SK-N-SH treated with all-trans-retinoic acid at 6 μM for 48 hours (cell line): ENCODE measurements at regions not wholly inside any gene's neighbourhood (a gene's known extent, or its start where the extent isn't known, plus 50 kb on each side); places are given as distances from the start of the nearest gene placed in this dataset.

Experiments used
- CREB5 ChIP-seq: fragments of 250-450 bp; sonication (Bioruptor Pico); IDR thresholded peaks from 2 replicates; pipeline ENCODE4 v1.5.1; 2020; ENCODE audit warnings: low read depth, mild to moderate bottlenecking, moderate library complexity
- TOX ChIP-seq: fragments of 250-450 bp; sonication (Bioruptor Pico); IDR thresholded peaks from 2 replicates; pipeline ENCODE4 v1.8.0; 2021; ENCODE audit warnings: mild to moderate bottlenecking, moderate library complexity, borderline replicate concordance

DNA sequence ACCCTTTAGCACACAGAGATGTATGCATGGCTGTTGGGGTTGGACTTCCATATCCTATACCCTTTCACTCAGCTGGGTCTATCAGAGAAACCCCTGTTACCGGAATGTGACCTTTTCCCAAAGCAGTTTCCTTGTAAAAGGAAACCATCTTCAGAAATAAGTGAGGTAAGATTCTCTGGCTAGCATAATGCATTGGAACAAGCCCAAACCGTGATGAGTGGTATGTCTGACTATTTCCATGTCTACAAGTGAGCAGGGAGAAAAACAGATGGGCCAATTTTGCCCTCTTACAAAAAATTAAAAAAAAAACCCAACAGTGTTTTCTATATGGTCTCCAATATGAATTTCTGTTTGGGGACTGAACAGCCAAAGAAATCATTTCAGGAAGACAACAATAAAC lies 283.9 kb downstream of the SMARCA1 start:
- no peak for TF ChIP-seq CREB5 (CRISPR knock-in tag)
- TF ChIP-seq TOX (CRISPR knock-in tag): no peak
